Body of pancreas (tissue), 4 donors: ENCODE measurements at regions not wholly inside any gene's neighbourhood (a gene's known extent, or its start where the extent isn't known, plus 50 kb on each side); places are given as distances from the start of the nearest gene placed in this dataset.

Experiments
- CTCF ChIP-seq, 7 experiments: fragments of 450-650 bp in 4 of 7; fragments of 200-600 bp in 3 of 7; sonication (generic) in 3 of 7; IDR thresholded peaks; one replicate each; pipeline ENCODE4 v1.5.1; 2016 to 2019; ENCODE audit warnings: antibody characterized with exemption in 7 of 7
- POLR2A ChIP-seq, 3 donors: fragments of 450-650 bp; IDR thresholded peaks; one replicate each; pipeline ENCODE4 v1.6.1; 2016; ENCODE audit warnings: antibody characterized with exemption in 3 of 3, mild to moderate bottlenecking in 2 of 3

DNA sequence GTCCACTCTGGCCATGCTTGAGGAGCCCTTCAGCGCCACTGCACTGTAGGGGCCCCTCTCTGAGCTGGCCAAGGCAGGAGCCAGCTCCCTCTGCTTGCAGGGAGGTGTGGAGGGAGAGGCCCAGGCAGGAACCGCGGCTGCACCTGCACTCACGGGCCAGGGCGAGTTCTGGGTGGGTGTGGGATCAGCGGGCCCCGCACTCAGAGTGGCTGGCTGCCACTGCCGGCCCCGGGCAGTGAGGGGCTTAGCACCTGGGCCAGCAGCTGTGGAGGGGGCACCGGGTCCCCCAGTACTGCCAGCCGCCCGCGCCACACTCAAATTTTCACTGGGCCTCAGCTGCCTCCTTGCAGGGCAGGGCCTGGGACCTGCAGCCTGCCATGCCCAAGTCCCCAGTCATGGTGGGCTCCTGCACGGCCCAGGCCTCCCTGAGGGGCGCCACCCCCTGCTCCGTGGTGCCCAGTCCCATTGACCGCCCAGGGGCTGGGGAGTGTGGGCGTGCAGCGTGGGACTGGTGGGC lies 347.2 kb upstream of the SPOCK3 start:
- TF ChIP-seq CTCF (IDR thresholded peaks at IDR 0.05) = no peak
- TF ChIP-seq POLR2A (IDR thresholded peaks at IDR 0.05) = no peak
